SK-N-SH treated with all-trans-retinoic acid at 6 μM for 48 hours (cell line): ENCODE measurements at regions not wholly inside any gene's neighbourhood (a gene's known extent, or its start where the extent isn't known, plus 50 kb on each side); places are given as distances from the start of the nearest gene placed in this dataset.

Experiments used
- ATAC-seq: fragments of 200-7000 bp; cut with Tn5 transposase; 3 replicates; pipeline ENCODE4 v1.9.1; 2020; ENCODE audit warnings: mild to moderate bottlenecking, moderate library complexity
- ARNTL ChIP-seq: fragments of 450-650 bp; formaldehyde crosslinking; IDR thresholded peaks from 2 replicates; pipeline ENCODE4 v1.5.0; 2020; ENCODE audit warnings: low read depth, mild to moderate bottlenecking, moderate library complexity, borderline replicate concordance
- BACH2 ChIP-seq: fragments of 250-450 bp; sonication (Bioruptor Pico); IDR thresholded peaks from 2 replicates; pipeline ENCODE4 v1.9.0; 2021; ENCODE audit warnings: mild to moderate bottlenecking, borderline replicate concordance
- CSDC2 ChIP-seq: fragments of 250-450 bp; sonication (Bioruptor Pico); IDR thresholded peaks from 2 replicates; pipeline ENCODE4 v1.5.0; 2020; ENCODE audit warnings: mild to moderate bottlenecking, moderate library complexity
- CSRNP3 ChIP-seq: fragments of 250-450 bp; sonication (Bioruptor Pico); IDR thresholded peaks from 2 replicates; pipeline ENCODE4 v1.5.1; 2021; ENCODE audit warnings: mild to moderate bottlenecking, moderate library complexity
- GLIS3 ChIP-seq: fragments of 250-450 bp; sonication (Bioruptor Pico); IDR thresholded peaks from 2 replicates; pipeline ENCODE4 v1.5.0; 2020; ENCODE audit warnings: mild to moderate bottlenecking, moderate library complexity
- ISL1 ChIP-seq: fragments of 250-450 bp; sonication (Bioruptor Pico); IDR thresholded peaks from 2 replicates; pipeline ENCODE4 v2.1.2; 2022; ENCODE audit warnings: mild to moderate bottlenecking, moderate library complexity
- OSR1 ChIP-seq: fragments of 250-450 bp; sonication (Bioruptor Pico); IDR thresholded peaks from 2 replicates; pipeline ENCODE4 v1.8.0; 2022; ENCODE audit warnings: moderate library complexity, mild to moderate bottlenecking, inconsistent platforms
- PATZ1 ChIP-seq: fragments of 250-450 bp; sonication (Bioruptor Pico); IDR thresholded peaks from 2 replicates; pipeline ENCODE4 v1.8.0; 2020; ENCODE audit warnings: mild to moderate bottlenecking, moderate library complexity, borderline replicate concordance
- PPARA ChIP-seq: fragments of 250-450 bp; sonication (Bioruptor Pico); IDR thresholded peaks from 2 replicates; pipeline ENCODE4 v1.5.0; 2020; ENCODE audit warnings: mild to moderate bottlenecking, borderline replicate concordance
- RARB ChIP-seq: fragments of 250-450 bp; sonication (Bioruptor Pico); IDR thresholded peaks from 2 replicates; pipeline ENCODE4 v1.8.0; 2021; ENCODE audit warnings: mild to moderate bottlenecking, moderate library complexity
- TCF4 ChIP-seq: fragments of 250-450 bp; sonication (Bioruptor Pico); IDR thresholded peaks from 2 replicates; pipeline ENCODE4 v1.8.0; 2021; ENCODE audit warnings: mild to moderate bottlenecking, moderate library complexity, borderline replicate concordance
- TOX ChIP-seq: fragments of 250-450 bp; sonication (Bioruptor Pico); IDR thresholded peaks from 2 replicates; pipeline ENCODE4 v1.8.0; 2021; ENCODE audit warnings: mild to moderate bottlenecking, moderate library complexity, borderline replicate concordance
- ZC3H10 ChIP-seq: fragments of 250-450 bp; sonication (Bioruptor Pico); IDR thresholded peaks from 2 replicates; pipeline ENCODE4 v1.5.1; 2021; ENCODE audit warnings: mild to moderate bottlenecking, moderate library complexity
- ZFP3 ChIP-seq: fragments of 250-450 bp; sonication (Bioruptor Pico); IDR thresholded peaks from 2 replicates; pipeline ENCODE4 v1.5.0; 2020; ENCODE audit warnings: mild to moderate bottlenecking, moderate library complexity
- ZFP30 ChIP-seq: fragments of 450-650 bp; formaldehyde crosslinking; IDR thresholded peaks from 2 replicates; pipeline ENCODE4 v1.5.0; 2022; ENCODE audit warnings: mild to moderate bottlenecking, moderate library complexity
- ZNF565 ChIP-seq: fragments of 450-650 bp; formaldehyde crosslinking; conservative IDR thresholded peaks from 2 replicates; pipeline ENCODE4 v1.5.0; 2020; ENCODE audit warnings: low read depth, mild to moderate bottlenecking, moderate library complexity
- ZNF70 ChIP-seq: fragments of 450-650 bp; formaldehyde crosslinking; IDR thresholded peaks from 2 replicates; pipeline ENCODE4 v1.5.0; 2020; ENCODE audit warnings: mild to moderate bottlenecking, moderate library complexity
- ZNF8 ChIP-seq: fragments of 450-650 bp; formaldehyde crosslinking; IDR thresholded peaks from 2 replicates; pipeline ENCODE4 v1.5.0; 2020; ENCODE audit warnings: mild to moderate bottlenecking, moderate library complexity
- TF ChIP-seq, protein P1 (sequence below): fragments of 250-450 bp; sonication (Bioruptor Pico); IDR thresholded peaks from 2 replicates; pipeline ENCODE4 v1.5.1; 2020; ENCODE audit warnings: low read depth, mild to moderate bottlenecking, moderate library complexity
- TF ChIP-seq, protein P2 (sequence below): fragments of 250-450 bp; sonication (Bioruptor Pico); IDR thresholded peaks from 2 replicates; pipeline ENCODE4 v1.5.0; 2020; ENCODE audit warnings: mild to moderate bottlenecking, moderate library complexity

GRCh38 chr13:42729857-42730402 lies 51.5 kb upstream of the FAM216B start:
- TF ChIP-seq ZC3H10 (CRISPR knock-in tag) (no peak), RARB (CRISPR knock-in tag) (no peak), OSR1 (CRISPR knock-in tag) (no peak), ZNF70 (CRISPR knock-in tag) (no peak), ZFP3 (CRISPR knock-in tag) (no peak), CSDC2 (no peak), CSRNP3 (no peak), PATZ1 (CRISPR knock-in tag) (no peak), ZNF565 (CRISPR knock-in tag) (no peak), ZNF8 (CRISPR knock-in tag) (no peak), TCF4 (CRISPR knock-in tag) (no peak), BACH2 (CRISPR knock-in tag) (no peak), TOX (CRISPR knock-in tag) (no peak), ISL1 (CRISPR knock-in tag) (no peak), PPARA (no peak), ARNTL (CRISPR knock-in tag) (no peak), GLIS3 (CRISPR knock-in tag) (no peak), ZFP30 (CRISPR knock-in tag) (no peak)
- TF ChIP-seq, protein P1, sequence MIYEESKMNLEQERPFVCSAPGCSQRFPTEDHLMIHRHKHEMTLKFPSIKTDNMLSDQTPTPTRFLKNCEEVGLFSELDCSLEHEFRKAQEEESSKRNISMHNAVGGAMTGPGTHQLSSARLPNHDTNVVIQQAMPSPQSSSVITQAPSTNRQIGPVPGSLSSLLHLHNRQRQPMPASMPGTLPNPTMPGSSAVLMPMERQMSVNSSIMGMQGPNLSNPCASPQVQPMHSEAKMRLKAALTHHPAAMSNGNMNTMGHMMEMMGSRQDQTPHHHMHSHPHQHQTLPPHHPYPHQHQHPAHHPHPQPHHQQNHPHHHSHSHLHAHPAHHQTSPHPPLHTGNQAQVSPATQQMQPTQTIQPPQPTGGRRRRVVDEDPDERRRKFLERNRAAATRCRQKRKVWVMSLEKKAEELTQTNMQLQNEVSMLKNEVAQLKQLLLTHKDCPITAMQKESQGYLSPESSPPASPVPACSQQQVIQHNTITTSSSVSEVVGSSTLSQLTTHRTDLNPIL, result no peak
- TF ChIP-seq, protein P2, sequence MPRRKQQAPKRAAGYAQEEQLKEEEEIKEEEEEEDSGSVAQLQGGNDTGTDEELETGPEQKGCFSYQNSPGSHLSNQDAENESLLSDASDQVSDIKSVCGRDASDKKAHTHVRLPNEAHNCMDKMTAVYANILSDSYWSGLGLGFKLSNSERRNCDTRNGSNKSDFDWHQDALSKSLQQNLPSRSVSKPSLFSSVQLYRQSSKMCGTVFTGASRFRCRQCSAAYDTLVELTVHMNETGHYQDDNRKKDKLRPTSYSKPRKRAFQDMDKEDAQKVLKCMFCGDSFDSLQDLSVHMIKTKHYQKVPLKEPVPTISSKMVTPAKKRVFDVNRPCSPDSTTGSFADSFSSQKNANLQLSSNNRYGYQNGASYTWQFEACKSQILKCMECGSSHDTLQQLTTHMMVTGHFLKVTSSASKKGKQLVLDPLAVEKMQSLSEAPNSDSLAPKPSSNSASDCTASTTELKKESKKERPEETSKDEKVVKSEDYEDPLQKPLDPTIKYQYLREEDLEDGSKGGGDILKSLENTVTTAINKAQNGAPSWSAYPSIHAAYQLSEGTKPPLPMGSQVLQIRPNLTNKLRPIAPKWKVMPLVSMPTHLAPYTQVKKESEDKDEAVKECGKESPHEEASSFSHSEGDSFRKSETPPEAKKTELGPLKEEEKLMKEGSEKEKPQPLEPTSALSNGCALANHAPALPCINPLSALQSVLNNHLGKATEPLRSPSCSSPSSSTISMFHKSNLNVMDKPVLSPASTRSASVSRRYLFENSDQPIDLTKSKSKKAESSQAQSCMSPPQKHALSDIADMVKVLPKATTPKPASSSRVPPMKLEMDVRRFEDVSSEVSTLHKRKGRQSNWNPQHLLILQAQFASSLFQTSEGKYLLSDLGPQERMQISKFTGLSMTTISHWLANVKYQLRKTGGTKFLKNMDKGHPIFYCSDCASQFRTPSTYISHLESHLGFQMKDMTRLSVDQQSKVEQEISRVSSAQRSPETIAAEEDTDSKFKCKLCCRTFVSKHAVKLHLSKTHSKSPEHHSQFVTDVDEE (CRISPR knock-in tag), result no peak
- no peak for ATAC-seq
